ENCODE measurements at regions not wholly inside any gene's neighbourhood (a gene's known extent, or its start where the extent isn't known, plus 50 kb on each side); places are given as distances from the start of the nearest gene placed in this dataset.

GRCh38 chr22:49010070-49010863, 817.4 kb downstream of the BRD1 start:
- no peak overlapping the region for H3K4me3 ChIP-seq (ENCODE audit: control insufficient read depth, low read depth, low read length)
- TF ChIP-seq CTCF (IDR thresholded peaks at IDR 0.05; ENCODE audit: control insufficient read depth, insufficient read depth, low read depth, low read length, missing control alignments), result no peak
- DNase-seq (ENCODE audit: low read depth), result no peak

- H3K4me3 ChIP-seq (ENCODE audit: control insufficient read depth, low read depth, low read length), result no peak overlapping the region
- DNase-seq (ENCODE audit: low read depth), result no peak
- TF ChIP-seq CTCF (IDR thresholded peaks at IDR 0.05; ENCODE audit: control insufficient read depth, insufficient read depth, low read depth, low read length, missing control alignments), result no peak
Measured at GRCh38 chr22:49009359-49010063, 818.2 kb downstream of the BRD1 start.

DNA sequence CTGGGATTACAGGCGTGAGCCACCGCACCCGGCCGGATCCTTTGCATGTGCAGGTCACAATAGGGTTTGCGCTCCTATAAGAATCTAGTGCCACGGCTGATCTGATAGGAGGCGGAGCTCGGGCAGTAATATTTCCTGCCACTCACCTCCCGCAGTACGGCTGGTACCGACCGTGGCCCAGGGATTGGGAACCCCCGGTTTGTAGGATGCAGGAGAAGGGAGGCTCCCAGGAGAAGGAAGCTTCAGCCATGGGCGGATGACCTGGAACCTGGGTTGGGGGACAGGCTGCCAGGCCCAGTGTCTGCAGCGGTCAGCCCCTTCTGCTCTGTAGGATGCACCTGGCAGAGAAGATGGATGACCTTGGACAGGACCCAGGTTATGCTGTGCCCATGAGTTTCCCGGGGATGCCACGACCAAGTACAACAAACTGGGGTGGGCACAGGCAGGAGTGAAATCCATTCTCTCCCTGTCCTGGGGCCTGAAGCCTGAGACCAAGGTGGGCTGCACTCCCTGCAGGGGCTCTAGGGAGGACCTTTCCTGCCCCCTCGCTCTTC, 818.9 kb downstream of the BRD1 start:
- no peak for DNase-seq (ENCODE audit: low read depth)
- TF ChIP-seq CTCF (IDR thresholded peaks at IDR 0.05; ENCODE audit: control insufficient read depth, insufficient read depth, low read depth, low read length, missing control alignments), result no peak
- no peak overlapping the region for H3K4me3 ChIP-seq (ENCODE audit: control insufficient read depth, low read depth, low read length)

- no peak for TF ChIP-seq CTCF (IDR thresholded peaks at IDR 0.05; ENCODE audit: control insufficient read depth, insufficient read depth, low read depth, low read length, missing control alignments)
- no peak overlapping the region for H3K4me3 ChIP-seq (ENCODE audit: control insufficient read depth, low read depth, low read length)
- DNase-seq (ENCODE audit: low read depth), result no peak
Measured at GRCh38 chr22:49007013-49007653, 820.5 kb downstream of the BRD1 start.

GRCh38 chr22:49006207-49007012, 821.3 kb downstream of the BRD1 start:
- no peak overlapping the region for H3K4me3 ChIP-seq (ENCODE audit: control insufficient read depth, low read depth, low read length)
- no peak for DNase-seq (ENCODE audit: low read depth)
- no peak for TF ChIP-seq CTCF (IDR thresholded peaks at IDR 0.05; ENCODE audit: control insufficient read depth, insufficient read depth, low read depth, low read length, missing control alignments)

GRCh38 chr22:49005557-49005956, 822.1 kb downstream of the BRD1 start:
- no peak overlapping the region for H3K4me3 ChIP-seq (ENCODE audit: control insufficient read depth, low read depth, low read length)
- no peak for DNase-seq (ENCODE audit: low read depth)
- no peak for TF ChIP-seq CTCF (IDR thresholded peaks at IDR 0.05; ENCODE audit: control insufficient read depth, insufficient read depth, low read depth, low read length, missing control alignments)

Data from AG09309 (cell line).